COLO668 (cell line): ENCODE measurements at regions not wholly inside any gene's neighbourhood (a gene's known extent, or its start where the extent isn't known, plus 50 kb on each side); places are given as distances from the start of the nearest gene placed in this dataset.

Experiments used
- DNase-seq: peaks from one replicate; lab custom pipeline; 2025; ENCODE audit not compliant: unreplicated experiment; lab: John Stamatoyannopoulos, UW

- DNase-seq: no peak
Measured at GRCh38 chr5:89946508-89946907, 463.0 kb downstream of the CETN3 start.

- no peak for DNase-seq
Measured at GRCh38 chr5:89942171-89942570, 467.4 kb downstream of the CETN3 start.

DNA sequence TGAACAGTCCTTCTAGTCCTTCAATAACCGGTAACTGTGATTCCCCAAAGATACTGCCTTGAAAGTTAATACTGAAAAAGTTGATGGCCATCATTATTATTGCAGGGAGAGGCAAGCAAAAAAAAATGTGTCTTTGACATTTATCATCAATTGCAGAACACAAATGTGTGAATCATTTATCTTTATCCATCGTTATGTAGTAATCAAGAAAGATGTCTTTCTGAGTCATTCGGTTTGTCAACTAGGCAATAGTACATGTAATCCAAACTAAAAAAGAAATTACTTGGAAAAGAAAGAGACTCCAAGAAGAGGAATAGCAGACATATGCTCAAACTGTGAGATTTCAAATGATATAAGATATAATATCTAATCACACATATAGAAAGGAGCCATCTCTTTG, 473.0 kb downstream of the CETN3 start:
- DNase-seq: no peak

DNA sequence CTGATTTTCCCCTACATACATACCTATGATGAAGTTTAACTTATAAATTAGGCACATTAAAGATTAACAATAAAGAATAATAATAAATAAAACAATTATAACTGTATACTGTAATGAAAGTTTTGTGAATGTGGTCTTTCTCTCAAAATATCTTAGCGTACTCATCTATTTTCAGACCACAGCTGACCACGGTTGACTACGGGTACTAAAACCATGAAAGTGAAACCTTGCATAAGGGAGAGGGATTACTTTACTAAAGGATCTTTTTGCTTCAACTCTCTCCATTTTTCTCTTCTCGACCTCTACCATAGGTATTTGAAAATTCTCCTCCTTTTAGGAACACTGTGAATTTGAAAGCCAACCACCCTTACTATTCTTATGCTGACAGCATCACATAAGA, 475.5 kb downstream of the CETN3 start:
- DNase-seq: no peak

GRCh38 chr5:89932771-89933181, 476.8 kb downstream of the CETN3 start:
- DNase-seq: no peak

- DNase-seq: no peak
Measured at GRCh38 chr5:89930591-89931392, 478.8 kb downstream of the CETN3 start.

DNA sequence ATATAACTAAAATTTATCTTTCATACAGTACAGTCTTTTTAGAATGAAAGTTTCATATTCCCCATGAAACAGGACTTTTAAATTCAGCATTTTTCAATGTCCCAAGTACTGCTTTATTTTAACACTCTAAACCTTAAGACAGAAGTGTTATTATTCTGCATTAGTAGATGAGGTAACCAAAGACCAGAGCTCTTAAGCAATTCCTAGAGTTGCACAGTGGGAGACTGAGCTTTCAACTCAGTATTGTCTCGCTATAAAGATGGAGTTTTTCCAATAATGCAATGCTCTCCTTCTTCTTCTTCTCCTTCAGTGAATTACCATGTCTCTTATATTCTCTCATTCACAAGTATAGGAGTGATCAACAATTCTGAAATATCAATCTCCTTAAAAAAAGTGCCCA, 479.7 kb downstream of the CETN3 start:
- no peak for DNase-seq

- no peak for DNase-seq
Measured at GRCh38 chr5:89929173-89929572, 480.4 kb downstream of the CETN3 start.

DNA sequence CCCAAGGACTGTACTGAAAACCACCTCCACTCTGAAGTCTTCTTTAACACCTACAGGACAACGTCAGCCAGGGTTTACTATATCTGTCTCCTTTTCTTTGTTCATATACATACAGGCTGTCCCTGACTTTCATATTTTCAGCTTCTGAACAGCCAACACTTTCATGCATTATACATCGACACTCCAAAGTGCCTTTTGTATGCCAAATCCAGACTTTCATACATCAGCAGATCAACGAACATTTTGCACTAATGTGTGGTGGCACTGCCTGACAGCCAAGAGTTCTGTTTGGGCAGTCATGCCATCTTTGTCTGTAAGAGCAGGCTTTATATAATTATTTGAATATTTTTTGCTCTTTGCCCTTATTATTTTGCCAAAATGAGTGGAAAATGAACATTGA, 487.4 kb downstream of the CETN3 start:
- DNase-seq: no peak

- DNase-seq: no peak
Measured at GRCh38 chr5:89917112-89917511, 492.4 kb downstream of the CETN3 start.

DNA sequence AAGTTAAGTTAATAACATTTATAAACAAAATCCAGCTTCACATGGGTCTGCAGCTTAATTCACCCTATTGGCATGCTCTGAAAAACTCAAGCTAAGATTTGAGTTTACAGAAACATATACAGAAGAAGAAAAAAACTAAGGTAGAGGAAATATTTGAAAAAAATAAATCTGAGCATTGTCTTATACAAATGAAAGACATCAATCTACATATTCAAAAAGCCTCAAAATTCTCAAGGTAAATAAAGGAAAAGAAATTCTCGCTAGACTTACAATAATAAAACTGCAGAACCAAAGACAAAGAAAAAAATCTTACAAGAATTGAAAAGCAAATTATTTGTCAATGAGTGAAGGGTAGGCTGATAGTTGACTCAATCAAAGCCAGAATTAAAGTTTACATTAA, 493.4 kb downstream of the CETN3 start:
- no peak for DNase-seq

- DNase-seq: no peak
Measured at GRCh38 chr5:89908876-89909275, 500.7 kb downstream of the CETN3 start.

- no peak for DNase-seq
Measured at GRCh38 chr5:89904442-89904841, 505.1 kb downstream of the CETN3 start.

DNA sequence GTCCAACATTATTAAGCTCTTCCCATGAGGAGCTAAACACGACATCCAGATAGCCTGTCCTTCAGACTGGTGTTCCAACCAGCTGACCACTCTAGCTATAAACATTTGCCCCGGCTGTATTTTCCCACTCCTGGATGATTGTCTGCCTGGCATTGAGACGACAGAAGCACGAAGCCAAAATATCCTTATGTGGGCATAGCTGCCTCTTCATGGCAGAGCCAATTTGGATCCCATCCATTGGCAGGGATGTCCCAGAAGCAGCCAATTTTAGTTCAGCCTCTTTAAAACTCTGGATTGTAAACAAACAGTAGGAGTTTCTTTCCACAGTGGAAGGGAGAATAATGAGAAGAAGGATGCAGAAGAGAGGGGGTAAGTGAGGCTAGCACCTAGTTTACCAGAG, 507.6 kb downstream of the CETN3 start:
- no peak for DNase-seq

- no peak for DNase-seq
Measured at GRCh38 chr5:89901346-89901745, 508.2 kb downstream of the CETN3 start.

- no peak for DNase-seq
Measured at GRCh38 chr5:89900346-89900745, 509.2 kb downstream of the CETN3 start.

GRCh38 chr5:89899559-89899958, 510.0 kb downstream of the CETN3 start:
- DNase-seq: no peak

- DNase-seq: no peak
Measured at GRCh38 chr5:89893546-89893945, 516.0 kb downstream of the CETN3 start.

DNA sequence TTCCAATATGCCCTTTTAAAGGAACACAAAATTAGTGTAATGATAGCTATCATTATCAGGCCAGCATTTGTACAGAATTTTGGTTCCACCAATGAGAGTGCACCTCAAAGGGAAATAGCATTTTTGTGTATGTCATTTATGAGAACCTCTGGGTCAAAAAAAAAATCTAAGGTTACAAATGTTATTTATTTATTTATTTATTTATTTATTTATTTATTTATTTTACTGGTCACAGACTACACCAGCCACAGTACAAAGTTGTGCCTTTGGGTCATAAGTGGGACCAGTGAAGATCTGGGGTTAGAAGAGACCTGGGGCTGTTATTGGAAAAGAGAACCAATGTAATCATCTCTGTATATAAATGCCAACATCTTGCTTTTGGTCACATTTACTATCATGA, 523.9 kb downstream of the CETN3 start:
- no peak for DNase-seq

GRCh38 chr5:89883967-89884366, 525.6 kb downstream of the CETN3 start:
- DNase-seq: no peak

DNA sequence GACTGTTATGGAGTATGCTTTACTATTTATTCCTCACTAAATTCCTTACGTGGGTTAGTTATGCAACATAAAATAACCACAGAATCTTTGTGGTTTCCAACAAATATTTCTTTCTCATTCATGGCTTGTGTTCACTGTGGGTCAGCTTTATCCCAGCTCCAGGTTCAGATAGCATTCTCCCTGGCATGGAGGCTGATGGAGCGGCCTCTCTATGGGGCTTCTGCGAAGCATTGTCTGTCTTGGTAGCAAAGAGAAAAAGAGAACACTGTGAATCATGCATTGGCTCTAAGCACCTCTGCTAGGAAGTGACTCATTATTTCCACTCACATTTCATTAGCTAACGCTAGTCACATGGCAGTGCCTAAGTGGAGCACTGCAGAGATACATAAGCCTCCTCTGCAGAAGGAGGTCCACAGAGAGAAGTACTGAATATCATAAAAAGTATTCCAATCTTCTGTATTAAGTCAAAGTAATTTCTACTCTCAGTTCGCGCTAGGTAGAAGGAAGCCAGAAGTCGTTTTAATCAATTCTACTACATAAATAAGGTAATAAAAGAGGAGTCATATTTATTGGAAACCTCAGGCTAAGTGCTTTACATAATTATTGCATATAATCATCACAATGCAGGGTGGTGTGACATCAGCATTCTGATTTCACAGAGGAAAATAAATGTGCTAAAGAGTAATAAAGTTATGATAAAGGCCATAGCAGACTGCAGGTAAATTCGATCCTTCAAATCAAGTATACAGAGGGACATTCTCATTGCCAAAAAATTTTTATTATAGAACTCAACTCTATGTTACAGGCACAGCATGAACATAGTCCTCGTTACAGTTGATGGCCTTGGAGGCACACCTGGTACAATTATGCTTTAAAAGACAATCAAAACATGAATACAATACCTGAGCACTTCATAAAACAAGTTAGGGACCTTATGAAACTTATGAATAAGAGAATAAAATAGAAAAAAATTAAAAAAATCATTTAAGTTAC, 531.1 kb downstream of the CETN3 start:
- DNase-seq: no peak

- DNase-seq: no peak
Measured at GRCh38 chr5:89871906-89872305, 537.6 kb downstream of the CETN3 start.
